Ovary (tissue), 3 donors: ENCODE measurements at regions not wholly inside any gene's neighbourhood (a gene's known extent, or its start where the extent isn't known, plus 50 kb on each side); places are given as distances from the start of the nearest gene placed in this dataset.

Experiments
- CTCF ChIP-seq, 3 donors: fragments of 450-650 bp in 2 of 3; fragments of 200-600 bp in 1 of 3; IDR thresholded peaks; one replicate each; pipeline versions ENCODE4 v1.5.1 to v1.8.0; 2016 to 2022; ENCODE audit warnings: antibody characterized with exemption in 3 of 3, mild to moderate bottlenecking in 1 of 3
- POLR2A ChIP-seq: fragments of 450-650 bp; IDR thresholded peaks from one replicate; pipeline ENCODE4 v1.6.1; 2017; ENCODE audit warnings: antibody characterized with exemption, mild to moderate bottlenecking, moderate library complexity
- donor health status: DM: no; HTN: no; CAD: no.

- no peak for TF ChIP-seq POLR2A
- TF ChIP-seq CTCF (IDR thresholded peaks at IDR 0.05) = no peak
Observed at GRCh38 chr9:129240581-129241211, 62.6 kb upstream of the IER5L start.
